GM23248 (cell line): ENCODE measurements at regions not wholly inside any gene's neighbourhood (a gene's known extent, or its start where the extent isn't known, plus 50 kb on each side); places are given as distances from the start of the nearest gene placed in this dataset.

Source experiments
- EZH2 ChIP-seq: fragments of 200-600 bp; sonication (generic); IDR thresholded peaks from 2 replicates; pipeline ENCODE4 v1.6.1; 2018; ENCODE audit warnings: antibody characterized with exemption, mild to moderate bottlenecking; ENCODE audit not compliant: insufficient read depth, poor library complexity, severe bottlenecking
- EZH2phosphoT487 ChIP-seq: fragments of 200-600 bp; sonication (generic); IDR thresholded peaks from 2 replicates; pipeline ENCODE4 v1.6.1; 2018; ENCODE audit warnings: antibody characterized with exemption, moderate library complexity, mild to moderate bottlenecking, low read depth; ENCODE audit not compliant: insufficient read depth

- TF ChIP-seq EZH2, result no peak
- TF ChIP-seq EZH2phosphoT487, result no peak
Observed at GRCh38 chr3:66555214-66555844, 54.5 kb upstream of the LRIG1 start.
